HG02759 (cell line): ENCODE measurements at regions not wholly inside any gene's neighbourhood (a gene's known extent, or its start where the extent isn't known, plus 50 kb on each side); places are given as distances from the start of the nearest gene placed in this dataset.
"Not testable (repeated sequence)": the region's sequence is repeated elsewhere in the genome, so short reads cannot be mapped to it uniquely, and the experiment has no call there.

Source experiments
- ATAC-seq: cut with Tn5 transposase; IDR thresholded peaks from one replicate; pipeline ENCODE4 v1.9.1; 2021; ENCODE audit warnings: mild to moderate bottlenecking, moderate library complexity; ENCODE audit not compliant: unreplicated experiment

GRCh38 chr2:215833531-215834162 is 179.7 kb downstream of the MREG start:
- no peak for ATAC-seq

GRCh38 chr2:215832791-215833190 is 180.6 kb downstream of the MREG start:
- ATAC-seq: no peak

DNA sequence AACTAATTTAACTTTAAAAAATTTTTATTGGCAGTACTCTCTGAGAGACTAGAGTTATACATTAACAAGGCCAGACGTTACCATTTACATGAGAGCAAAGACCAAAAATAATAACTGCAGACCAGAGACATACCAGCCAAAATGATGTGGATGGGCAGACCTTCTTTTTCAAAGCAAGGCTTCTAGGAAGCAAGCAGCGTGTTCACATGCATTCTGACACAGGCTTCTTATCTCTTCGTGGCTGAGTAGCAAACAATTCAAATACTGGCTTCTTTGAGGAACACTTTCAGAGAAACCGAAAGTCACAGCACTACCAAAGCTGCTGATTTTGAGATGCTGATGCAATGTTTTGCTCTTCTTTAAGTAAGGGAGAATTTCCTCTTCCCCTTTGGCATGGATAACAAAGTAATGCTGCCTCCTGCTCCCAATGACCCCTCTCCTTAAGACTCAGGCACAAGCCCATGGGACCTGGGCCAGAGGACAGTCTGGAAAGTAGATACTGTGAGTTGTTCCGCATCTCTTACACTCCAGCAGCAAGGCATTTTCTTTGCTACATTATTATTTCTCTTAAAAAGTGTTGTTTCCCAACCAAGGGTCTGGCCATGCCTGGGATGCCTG is 181.9 kb downstream of the MREG start:
- no peak for ATAC-seq

DNA sequence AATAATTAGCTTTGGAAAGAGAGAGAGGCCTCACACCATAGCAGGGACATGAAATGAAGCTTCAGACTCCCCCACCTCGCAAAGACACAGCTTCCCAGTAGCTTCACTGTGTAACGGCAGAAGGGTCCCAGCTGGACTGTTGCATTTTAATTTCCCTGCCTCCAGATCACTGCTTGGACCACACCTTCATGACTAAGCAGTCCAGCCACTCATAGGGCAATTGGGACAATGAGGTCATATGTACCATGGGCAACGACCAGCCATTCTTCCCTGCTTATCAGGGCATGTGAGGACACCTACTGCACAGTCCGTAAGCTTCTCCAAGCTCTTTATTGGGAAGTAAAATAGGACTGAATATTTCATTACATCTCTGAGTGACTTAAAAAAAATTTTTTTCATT is 183.0 kb downstream of the MREG start:
- no peak for ATAC-seq

GRCh38 chr2:215829261-215829660 is 184.1 kb downstream of the MREG start:
- ATAC-seq: no peak

DNA sequence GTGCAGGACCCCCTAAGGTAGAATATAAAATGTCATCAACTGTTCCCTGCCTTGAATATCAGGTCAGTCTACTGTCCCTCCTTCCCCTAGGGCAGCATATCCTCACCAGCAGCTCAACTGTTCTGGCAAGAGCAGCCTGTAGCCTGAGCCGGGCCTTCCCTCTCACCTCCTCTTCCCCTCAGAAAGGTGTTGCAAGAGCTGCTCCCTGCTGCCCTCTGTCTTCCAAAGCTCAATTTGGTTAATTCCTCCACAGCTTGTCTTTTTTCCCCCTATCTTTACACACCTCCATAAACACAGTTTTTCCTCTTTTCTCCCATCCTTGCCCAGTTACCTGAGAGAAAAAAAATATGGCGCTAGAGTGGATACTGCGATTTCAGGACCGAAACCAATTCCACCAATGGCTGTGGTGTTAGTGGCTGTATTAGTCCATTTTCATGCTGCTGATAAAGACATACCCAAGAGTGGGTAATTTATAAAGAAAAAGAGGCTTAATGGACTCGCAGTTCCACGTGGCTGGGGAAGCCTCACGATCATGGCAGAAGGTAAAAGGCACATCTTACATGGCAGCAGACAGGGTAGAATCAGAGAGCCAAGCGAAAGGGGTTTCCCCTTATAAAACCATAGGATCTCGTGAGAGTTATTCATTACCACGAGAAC is 184.7 kb downstream of the MREG start:
- peak; percentile 88 for ATAC-seq

DNA sequence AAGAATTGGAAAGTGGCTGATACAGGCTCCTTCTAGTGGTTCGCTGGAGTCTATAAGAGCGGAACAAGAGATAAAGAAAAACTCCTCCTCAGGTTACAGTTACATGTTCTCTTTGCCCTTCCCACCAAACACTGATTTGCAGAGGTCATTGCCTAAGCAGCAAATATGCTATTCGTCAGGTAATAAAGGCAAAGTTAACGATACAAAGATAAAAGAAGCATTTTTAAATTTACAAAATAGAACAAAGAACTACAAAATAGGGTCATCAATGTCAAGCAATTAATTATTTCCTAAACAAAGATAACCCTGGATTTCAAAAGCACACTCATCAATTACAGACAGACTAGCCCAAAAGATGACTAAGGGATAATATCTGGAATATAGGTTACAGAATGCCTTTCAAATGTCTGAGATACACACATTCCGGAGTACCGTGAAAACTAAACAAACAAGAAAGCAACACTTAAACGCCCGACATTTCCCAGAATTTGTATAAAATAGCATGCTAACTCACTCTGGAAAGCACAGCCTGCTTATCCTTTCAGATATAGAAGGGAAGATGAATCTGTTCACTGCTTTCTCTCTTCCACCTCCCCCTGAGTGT is 186.4 kb downstream of the MREG start:
- ATAC-seq: no peak

DNA sequence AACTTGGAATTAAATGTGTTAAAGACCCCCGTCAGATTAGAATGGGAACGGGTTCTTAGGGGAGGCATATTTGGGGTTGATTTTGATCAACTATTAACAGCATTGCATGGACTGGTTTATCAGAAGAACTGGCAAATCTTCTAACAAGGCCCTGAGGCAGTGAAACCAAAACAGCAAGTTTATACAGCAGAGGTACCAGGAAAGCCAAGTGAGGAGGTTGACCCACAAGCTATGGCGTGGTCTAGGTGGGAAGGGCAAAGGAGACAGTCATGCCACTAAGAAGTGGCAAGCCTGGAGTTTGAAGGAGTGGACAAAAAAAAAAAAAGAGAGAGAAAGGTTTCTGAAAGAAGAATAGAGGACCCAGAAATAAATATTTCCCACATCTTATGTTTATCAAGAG is 187.0 kb downstream of the MREG start:
- ATAC-seq: no peak

DNA sequence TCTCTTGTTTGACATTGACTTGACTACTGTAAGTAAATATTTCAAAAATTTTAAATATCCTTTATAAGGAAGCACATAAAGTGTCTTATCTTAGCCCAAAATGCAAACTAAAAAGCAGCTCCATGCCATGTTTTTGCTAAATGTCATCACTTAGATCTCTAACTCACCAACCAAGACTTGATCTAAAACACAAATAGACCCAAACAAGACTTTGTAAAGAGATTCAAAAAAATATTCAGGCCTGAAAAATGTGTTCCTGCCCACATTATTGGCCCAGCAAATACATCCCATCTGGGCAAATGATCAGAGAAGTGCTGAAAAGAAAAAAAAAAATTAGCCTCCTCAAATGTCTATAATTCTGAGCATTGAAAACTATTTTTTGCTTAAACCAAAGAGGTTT is 187.6 kb downstream of the MREG start:
- ATAC-seq: no peak

- not testable (repeated sequence) for ATAC-seq
Measured at GRCh38 chr2:215821298-215821697, 192.1 kb downstream of the MREG start.

- not testable (repeated sequence) for ATAC-seq
Measured at GRCh38 chr2:215819713-215820112, 193.6 kb downstream of the MREG start.

DNA sequence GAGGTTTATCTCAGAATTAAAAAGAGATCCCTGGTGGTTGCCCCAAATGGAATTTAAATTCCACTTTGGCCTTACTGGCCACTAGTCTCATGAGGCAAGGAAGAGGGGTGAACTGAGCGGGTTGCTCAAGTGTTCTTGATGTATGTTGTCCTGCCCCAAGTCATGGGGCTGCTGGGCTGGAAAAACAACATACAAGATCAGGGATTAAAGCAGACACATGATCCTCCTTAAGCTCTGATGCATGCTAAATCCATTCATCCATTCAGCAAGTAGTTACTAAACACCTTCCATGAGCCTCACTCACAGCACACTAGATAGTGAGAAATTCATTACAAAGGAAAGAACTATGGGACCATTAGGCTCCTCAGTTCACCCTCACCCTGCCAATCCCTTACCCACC is 196.3 kb downstream of the MREG start:
- ATAC-seq: no peak

GRCh38 chr2:215816424-215816823 is 196.9 kb downstream of the MREG start:
- ATAC-seq: no peak

- no peak for ATAC-seq
Measured at GRCh38 chr2:215815960-215816359, 197.4 kb downstream of the MREG start.

DNA sequence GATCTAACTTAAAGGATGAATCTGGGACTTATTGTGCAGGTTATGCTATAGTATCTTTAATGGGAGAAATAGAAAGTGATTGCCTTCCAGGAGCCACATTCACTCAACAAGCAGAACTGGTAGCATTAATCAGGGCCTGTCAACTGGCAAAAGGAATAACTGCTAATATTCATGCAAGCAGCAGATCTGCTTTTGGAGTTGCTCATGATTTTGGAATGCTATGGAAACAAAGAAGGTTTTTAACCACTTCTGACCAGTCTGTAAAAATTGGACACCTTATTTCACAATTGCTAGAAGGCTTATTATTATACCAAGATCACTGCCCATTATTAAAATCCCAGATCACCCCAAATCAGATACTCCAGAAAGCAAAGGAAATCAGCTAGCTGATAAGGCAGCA is 200.4 kb downstream of the MREG start:
- ATAC-seq: no peak

GRCh38 chr2:215811409-215812345 is 201.7 kb downstream of the MREG start:
- peak; percentile 96 for ATAC-seq

- ATAC-seq: peak; percentile 37
Measured at GRCh38 chr2:215811003-215811402, 202.3 kb downstream of the MREG start.

- ATAC-seq: no peak
Measured at GRCh38 chr2:215808996-215809395, 204.4 kb downstream of the MREG start.

DNA sequence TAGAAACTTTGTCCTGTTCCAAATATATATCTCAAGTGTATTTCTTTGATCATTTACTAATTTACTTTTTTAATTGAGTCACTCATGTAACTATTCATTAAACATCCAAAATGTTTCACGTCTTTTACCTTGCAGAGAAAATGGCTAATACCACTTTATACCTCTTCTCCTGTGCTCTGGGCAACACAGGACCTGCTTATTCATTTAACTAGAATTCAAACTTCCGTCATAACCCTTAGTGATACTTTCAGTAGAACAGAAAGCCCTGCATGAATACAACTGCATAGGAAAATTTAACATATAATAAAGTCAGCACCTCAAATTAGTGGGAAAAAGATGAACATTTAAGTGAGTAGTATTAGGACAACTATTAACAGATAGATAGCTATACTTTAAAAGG is 205.2 kb downstream of the MREG start:
- no peak for ATAC-seq

- no peak for ATAC-seq
Measured at GRCh38 chr2:215805493-215805892, 207.9 kb downstream of the MREG start.

DNA sequence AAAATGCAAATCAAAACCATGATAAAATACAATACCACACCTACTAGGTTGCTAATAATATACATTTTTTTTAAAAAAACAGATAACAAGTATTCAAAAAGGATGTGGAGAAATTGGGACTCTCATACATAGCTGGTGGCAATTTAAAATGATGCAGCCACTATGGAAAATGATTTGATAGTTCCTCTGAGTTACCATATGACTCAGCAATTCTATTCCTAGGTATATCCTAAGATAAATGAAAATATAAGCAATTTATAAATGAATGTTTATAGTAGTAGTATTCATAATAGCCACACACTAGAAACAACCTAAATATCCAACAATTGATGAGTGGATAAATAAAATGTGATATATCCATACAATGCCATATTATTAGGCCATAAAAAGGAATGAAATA is 210.2 kb downstream of the MREG start:
- no peak for ATAC-seq
